B cell (primary cell): ENCODE measurements at regions not wholly inside any gene's neighbourhood (a gene's known extent, or its start where the extent isn't known, plus 50 kb on each side); places are given as distances from the start of the nearest gene placed in this dataset.
"Not testable (repeated sequence)": the region's sequence is repeated elsewhere in the genome, so short reads cannot be mapped to it uniquely, and the experiment has no call there.

Experiments used
- EZH2 ChIP-seq: IDR thresholded peaks from 2 replicates; pipeline ENCODE4 v1.6.1; 2012; ENCODE audit warnings: borderline replicate concordance, low read depth, mild to moderate bottlenecking, moderate library complexity, low read length; ENCODE audit not compliant: insufficient read depth, poor library complexity, severe bottlenecking
- TF ChIP-seq, protein P1 (sequence below): fragments of 200-600 bp; IDR thresholded peaks from one replicate; pipeline ENCODE4 v1.8.0; 2022; ENCODE audit warnings: antibody characterized with exemption, mild to moderate bottlenecking

DNA sequence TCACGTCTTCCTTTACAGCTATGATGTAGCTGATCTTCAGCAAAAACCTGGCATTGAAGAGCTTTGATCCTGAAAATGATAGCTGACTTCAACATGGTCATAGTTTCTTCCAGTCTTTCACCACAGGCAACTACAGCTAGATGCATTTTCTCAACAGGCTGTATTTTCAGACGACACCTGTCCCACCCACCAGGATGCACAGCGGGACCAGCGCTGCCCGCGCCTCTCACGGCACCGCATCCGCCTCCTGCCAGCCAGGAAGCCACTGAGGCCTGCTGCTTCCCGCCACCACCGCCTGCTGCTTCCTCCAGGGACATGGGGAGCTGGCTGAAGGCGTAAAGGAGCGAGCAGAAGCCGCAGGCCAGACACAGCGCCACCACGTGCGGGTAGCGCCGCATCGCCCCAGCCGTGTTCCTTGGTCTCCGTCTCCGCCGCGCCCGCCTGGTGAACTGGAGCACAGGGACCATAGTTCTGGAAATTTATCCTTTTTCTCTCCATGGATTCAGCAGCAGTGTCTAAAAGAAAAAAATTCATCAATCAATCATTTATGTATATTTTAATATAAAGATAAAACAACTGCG is 456.3 kb downstream of the TUBA3C start:
- TF ChIP-seq, protein P1, sequence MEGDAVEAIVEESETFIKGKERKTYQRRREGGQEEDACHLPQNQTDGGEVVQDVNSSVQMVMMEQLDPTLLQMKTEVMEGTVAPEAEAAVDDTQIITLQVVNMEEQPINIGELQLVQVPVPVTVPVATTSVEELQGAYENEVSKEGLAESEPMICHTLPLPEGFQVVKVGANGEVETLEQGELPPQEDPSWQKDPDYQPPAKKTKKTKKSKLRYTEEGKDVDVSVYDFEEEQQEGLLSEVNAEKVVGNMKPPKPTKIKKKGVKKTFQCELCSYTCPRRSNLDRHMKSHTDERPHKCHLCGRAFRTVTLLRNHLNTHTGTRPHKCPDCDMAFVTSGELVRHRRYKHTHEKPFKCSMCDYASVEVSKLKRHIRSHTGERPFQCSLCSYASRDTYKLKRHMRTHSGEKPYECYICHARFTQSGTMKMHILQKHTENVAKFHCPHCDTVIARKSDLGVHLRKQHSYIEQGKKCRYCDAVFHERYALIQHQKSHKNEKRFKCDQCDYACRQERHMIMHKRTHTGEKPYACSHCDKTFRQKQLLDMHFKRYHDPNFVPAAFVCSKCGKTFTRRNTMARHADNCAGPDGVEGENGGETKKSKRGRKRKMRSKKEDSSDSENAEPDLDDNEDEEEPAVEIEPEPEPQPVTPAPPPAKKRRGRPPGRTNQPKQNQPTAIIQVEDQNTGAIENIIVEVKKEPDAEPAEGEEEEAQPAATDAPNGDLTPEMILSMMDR, result not testable (repeated sequence)
- not testable (repeated sequence) for TF ChIP-seq EZH2
